Lower lobe of right lung (tissue), 2 donors: ENCODE measurements at regions not wholly inside any gene's neighbourhood (a gene's known extent, or its start where the extent isn't known, plus 50 kb on each side); places are given as distances from the start of the nearest gene placed in this dataset.
A peak's percentile ranks its signal among the peaks of the same experiment; 100 is the strongest.

Experiments used
- ATAC-seq, 2 donors: fragments of 200-7000 bp; cut with Tn5 transposase; one replicate each; pipeline ENCODE4 v1.9.1; 2020 to 2022; ENCODE audit warnings: mild to moderate bottlenecking in 2 of 2, moderate library complexity in 2 of 2
- DNase-seq: peaks from one replicate; pipeline ENCODE4 v3.0.0-alpha.2; 2020
- H3K27ac ChIP-seq: fragments of 200-600 bp; one replicate; pipeline ENCODE4 v1.8.0; 2022
- H3K27me3 ChIP-seq: fragments of 200-600 bp; one replicate; pipeline ENCODE4 v1.8.0; 2022; ENCODE audit warnings: low read depth
- H3K36me3 ChIP-seq: fragments of 200-600 bp; one replicate; pipeline ENCODE4 v1.8.0; 2022; ENCODE audit warnings: mild to moderate bottlenecking
- H3K4me1 ChIP-seq: fragments of 200-600 bp; one replicate; pipeline ENCODE4 v1.8.0; 2022
- H3K4me3 ChIP-seq: fragments of 200-600 bp; one replicate; pipeline ENCODE4 v1.8.0; 2022; ENCODE audit warnings: mild to moderate bottlenecking
- H3K9me3 ChIP-seq: fragments of 200-600 bp; one replicate; pipeline ENCODE4 v1.8.0; 2022
- CTCF ChIP-seq: fragments of 200-600 bp; IDR thresholded peaks from one replicate; pipeline ENCODE4 v1.8.0; 2022; ENCODE audit warnings: antibody characterized with exemption, mild to moderate bottlenecking
- intact Hi-C: fragments of 100-400 bp; cut with DNase I; formaldehyde crosslinking; loops from one replicate; pipeline ENCODE4 v1.11.0; 2022
- donor health status: DM: no; HTN: yes; CAD: no; lungs with severe emphysema.

- Histone ChIP-seq H3K27ac (no peak overlapping the region), H3K9me3 (no peaks in the 10 kb centered on the region), H3K4me1 (no peaks in the 10 kb centered on the region), H3K27me3 (no peaks in the 10 kb centered on the region), H3K36me3 (no peaks in the 10 kb centered on the region), H3K4me3 (no peak overlapping the region)
- TF ChIP-seq CTCF = no peak
- DNase-seq (no peak), ATAC-seq (no peak)
- intact Hi-C loops = no loop called here
Measured at GRCh38 chr3:175956964-175957363, 1097.8 kb downstream of the NAALADL2 start.

GRCh38 chr3:175951047-175951694 is 1092.0 kb downstream of the NAALADL2 start:
- DNase-seq = no peak
- Histone ChIP-seq H3K27ac (no peak overlapping the region), H3K27me3 (no peaks in the 10 kb centered on the region), H3K4me3 (no peak overlapping the region), H3K9me3 (no peaks in the 10 kb centered on the region), H3K36me3 (no peaks in the 10 kb centered on the region), H3K4me1 (no peaks in the 10 kb centered on the region)
- no peak for ATAC-seq
- no peak for TF ChIP-seq CTCF
- intact Hi-C loops = no loop called here

GRCh38 chr3:175948041-175948440 is 1088.9 kb downstream of the NAALADL2 start:
- H3K4me1 ChIP-seq = no peaks in the 10 kb centered on the region
- no peaks in the 10 kb centered on the region for H3K36me3 ChIP-seq
- H3K27me3 ChIP-seq = no peaks in the 10 kb centered on the region
- no peak for DNase-seq
- peaks cover 7% of the 10 kb centered on the region for H3K9me3 ChIP-seq
- H3K4me3 ChIP-seq = no peak overlapping the region
- no peak for TF ChIP-seq CTCF
- no peak for ATAC-seq
- intact Hi-C loops = no loop called here
- no peak overlapping the region for H3K27ac ChIP-seq

GRCh38 chr3:175941352-175941751 is 1082.2 kb downstream of the NAALADL2 start:
- no peak overlapping the region for H3K27ac ChIP-seq
- no peak for DNase-seq
- intact Hi-C loops = no loop called here
- no peak overlapping the region for H3K4me3 ChIP-seq
- peak; percentile 34 for TF ChIP-seq CTCF
- H3K36me3 ChIP-seq = no peaks in the 10 kb centered on the region
- H3K9me3 ChIP-seq = peaks cover 7% of the 10 kb centered on the region
- peak; percentile 19 to 25 for ATAC-seq
- H3K4me1 ChIP-seq = no peaks in the 10 kb centered on the region
- H3K27me3 ChIP-seq = no peaks in the 10 kb centered on the region

- H3K4me1 ChIP-seq = no peaks in the 10 kb centered on the region
- DNase-seq (no peak), ATAC-seq (peak in 1 of 2 donors; percentile 29)
- no peaks in the 10 kb centered on the region for H3K27me3 ChIP-seq
- TF ChIP-seq CTCF = no peak
- H3K4me3 ChIP-seq = no peak overlapping the region
- no peaks in the 10 kb centered on the region for H3K36me3 ChIP-seq
- intact Hi-C loops = no loop called here
- H3K27ac ChIP-seq = no peak overlapping the region
- peaks cover 7% of the 10 kb centered on the region for H3K9me3 ChIP-seq
Measured at GRCh38 chr3:175940881-175941280, 1081.7 kb downstream of the NAALADL2 start.
